ENCODE measurements at regions not wholly inside any gene's neighbourhood (a gene's known extent, or its start where the extent isn't known, plus 50 kb on each side); places are given as distances from the start of the nearest gene placed in this dataset.

DNA sequence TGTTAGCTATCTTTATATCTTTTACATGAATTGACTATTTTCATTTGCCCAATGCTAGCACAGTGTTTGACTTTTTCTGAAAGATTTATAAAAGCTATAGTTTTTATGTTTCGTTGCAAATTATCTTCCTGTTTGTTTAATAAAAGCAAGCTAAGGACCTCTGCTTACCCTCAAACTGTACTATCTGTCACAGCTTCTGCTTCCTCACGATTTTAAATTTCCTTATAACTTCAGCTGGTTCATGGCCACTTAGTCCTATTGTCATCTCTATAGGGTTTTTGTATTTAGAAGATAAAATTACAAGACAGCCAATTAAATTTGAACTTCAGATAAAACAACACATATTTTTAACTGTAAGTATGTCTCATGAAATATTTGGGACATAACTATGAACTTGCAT, 494.0 kb downstream of the PDGFC start:
- H3K27me3 ChIP-seq (ENCODE audit: control insufficient read depth in 3 of 3, insufficient read depth in 3 of 3, low read length in 3 of 3), result no peaks in the 10 kb centered on the region
- DNase-seq, result no peak
- H3K27ac ChIP-seq (ENCODE audit: low read depth in 1 of 3, low read length in 2 of 3), result no peak overlapping the region
- no peaks in the 10 kb centered on the region for H3K4me1 ChIP-seq (ENCODE audit: control insufficient read depth in 3 of 3, insufficient read depth in 2 of 3, low read depth in 1 of 3, low read length in 2 of 3)
- WGBS, 3 donors, result 44 to 62% (median 54%) methylated on average over 2 of the region's 2 CpGs
- no peaks in the 10 kb centered on the region for H3K9me3 ChIP-seq (ENCODE audit: control insufficient read depth in 2 of 2, insufficient read depth in 1 of 2, low read depth in 1 of 2, low read length in 1 of 2)
- FAIRE-seq, result no peak
- H3K4me3 ChIP-seq (ENCODE audit: low read depth in 1 of 3, low read length in 3 of 3), result no peak overlapping the region
- no peaks in the 10 kb centered on the region for H3K36me3 ChIP-seq (ENCODE audit: control insufficient read depth in 3 of 3, insufficient read depth in 2 of 3, low read depth in 1 of 3, low read length in 3 of 3)

DNA sequence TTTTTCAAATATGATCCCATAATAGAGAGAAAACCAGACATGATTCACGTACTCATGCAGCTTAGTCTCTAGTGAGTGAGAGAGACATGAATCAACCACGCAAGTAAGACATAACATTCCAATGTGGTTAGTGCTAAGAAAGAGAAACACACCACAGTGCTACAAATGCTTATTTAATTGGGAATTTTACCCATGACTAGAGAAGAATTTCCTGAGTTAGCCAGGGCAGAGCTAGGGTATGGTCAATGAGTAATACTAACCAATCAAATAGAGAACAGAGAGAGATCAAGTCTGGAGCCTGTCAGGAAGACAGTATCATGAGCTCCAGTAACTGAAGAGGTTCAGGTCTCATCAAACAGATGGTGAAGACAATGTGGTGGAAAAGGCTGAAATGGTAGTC, 495.2 kb downstream of the PDGFC start:
- FAIRE-seq (no peak), DNase-seq (no peak)
- Histone ChIP-seq H3K36me3 (ENCODE audit: control insufficient read depth in 3 of 3, insufficient read depth in 2 of 3, low read depth in 1 of 3, low read length in 3 of 3) (no peaks in the 10 kb centered on the region), H3K9me3 (ENCODE audit: control insufficient read depth in 2 of 2, insufficient read depth in 1 of 2, low read depth in 1 of 2, low read length in 1 of 2) (no peaks in the 10 kb centered on the region), H3K4me1 (ENCODE audit: control insufficient read depth in 3 of 3, insufficient read depth in 2 of 3, low read depth in 1 of 3, low read length in 2 of 3) (no peaks in the 10 kb centered on the region), H3K27ac (ENCODE audit: low read depth in 1 of 3, low read length in 2 of 3) (no peak overlapping the region), H3K4me3 (ENCODE audit: low read depth in 1 of 3, low read length in 3 of 3) (no peak overlapping the region), H3K27me3 (ENCODE audit: control insufficient read depth in 3 of 3, insufficient read depth in 3 of 3, low read length in 3 of 3) (no peaks in the 10 kb centered on the region)
- 81 to 87% (median 86%) methylated on average over 2 of the region's 2 CpGs for WGBS, 3 donors

- H3K9me3 ChIP-seq (ENCODE audit: control insufficient read depth in 2 of 2, insufficient read depth in 1 of 2, low read depth in 1 of 2, low read length in 1 of 2), result no peaks in the 10 kb centered on the region
- H3K36me3 ChIP-seq (ENCODE audit: control insufficient read depth in 3 of 3, insufficient read depth in 2 of 3, low read depth in 1 of 3, low read length in 3 of 3), result no peaks in the 10 kb centered on the region
- H3K27ac ChIP-seq (ENCODE audit: low read depth in 1 of 3, low read length in 2 of 3), result no peak overlapping the region
- H3K27me3 ChIP-seq (ENCODE audit: control insufficient read depth in 3 of 3, insufficient read depth in 3 of 3, low read length in 3 of 3), result no peaks in the 10 kb centered on the region
- DNase-seq (peak; percentile 17 to 28), FAIRE-seq (no peak)
- H3K4me3 ChIP-seq (ENCODE audit: low read depth in 1 of 3, low read length in 3 of 3), result no peak overlapping the region
- H3K4me1 ChIP-seq (ENCODE audit: control insufficient read depth in 3 of 3, insufficient read depth in 2 of 3, low read depth in 1 of 3, low read length in 2 of 3), result no peaks in the 10 kb centered on the region
These were observed 496.3 kb downstream of the PDGFC start for GRCh38 chr4:156475322-156475721.

- Histone ChIP-seq H3K9me3 (ENCODE audit: control insufficient read depth in 2 of 2, insufficient read depth in 1 of 2, low read depth in 1 of 2, low read length in 1 of 2) (no peaks in the 10 kb centered on the region), H3K36me3 (ENCODE audit: control insufficient read depth in 3 of 3, insufficient read depth in 2 of 3, low read depth in 1 of 3, low read length in 3 of 3) (no peaks in the 10 kb centered on the region), H3K4me3 (ENCODE audit: low read depth in 1 of 3, low read length in 3 of 3) (no peak overlapping the region), H3K27me3 (ENCODE audit: control insufficient read depth in 3 of 3, insufficient read depth in 3 of 3, low read length in 3 of 3) (no peaks in the 10 kb centered on the region), H3K4me1 (ENCODE audit: control insufficient read depth in 3 of 3, insufficient read depth in 2 of 3, low read depth in 1 of 3, low read length in 2 of 3) (no peaks in the 10 kb centered on the region), H3K27ac (ENCODE audit: low read depth in 1 of 3, low read length in 2 of 3) (no peak overlapping the region)
- no peak for FAIRE-seq
- 62 to 80% (median 69%) methylated on average over 3 of the region's 3 CpGs for WGBS, 3 donors
- no peak for DNase-seq
These were observed 498.4 kb downstream of the PDGFC start for GRCh38 chr4:156473151-156473550.

DNA sequence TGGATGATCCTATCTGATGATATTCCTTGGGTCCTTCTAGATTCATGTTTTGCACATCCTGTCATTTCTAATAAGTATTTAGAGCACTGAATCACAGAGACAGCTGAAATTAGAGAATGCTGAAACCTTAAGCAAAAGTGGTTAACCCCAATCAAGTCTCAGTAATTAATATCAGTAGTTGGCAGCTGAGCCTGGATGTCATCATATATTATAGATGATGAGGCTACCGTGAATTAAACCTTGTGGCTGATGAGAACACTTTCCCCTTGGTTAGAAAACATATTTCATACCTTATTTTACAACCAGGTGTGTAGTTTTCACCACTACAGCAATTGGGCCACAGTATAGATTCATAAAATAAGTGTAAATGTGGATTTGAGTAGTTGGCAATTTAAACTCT, 499.0 kb downstream of the PDGFC start:
- DNase-seq, result no peak
- Histone ChIP-seq H3K36me3 (ENCODE audit: control insufficient read depth in 3 of 3, insufficient read depth in 2 of 3, low read depth in 1 of 3, low read length in 3 of 3) (no peaks in the 10 kb centered on the region), H3K4me3 (ENCODE audit: low read depth in 1 of 3, low read length in 3 of 3) (no peak overlapping the region), H3K27ac (ENCODE audit: low read depth in 1 of 3, low read length in 2 of 3) (no peak overlapping the region), H3K4me1 (ENCODE audit: control insufficient read depth in 3 of 3, insufficient read depth in 2 of 3, low read depth in 1 of 3, low read length in 2 of 3) (no peaks in the 10 kb centered on the region), H3K9me3 (ENCODE audit: control insufficient read depth in 2 of 2, insufficient read depth in 1 of 2, low read depth in 1 of 2, low read length in 1 of 2) (no peaks in the 10 kb centered on the region), H3K27me3 (ENCODE audit: control insufficient read depth in 3 of 3, insufficient read depth in 3 of 3, low read length in 3 of 3) (no peaks in the 10 kb centered on the region)
- no peak for FAIRE-seq
- 48 to 64% (median 49%) methylated on average over 1 of the region's 1 CpG for WGBS, 3 donors

DNA sequence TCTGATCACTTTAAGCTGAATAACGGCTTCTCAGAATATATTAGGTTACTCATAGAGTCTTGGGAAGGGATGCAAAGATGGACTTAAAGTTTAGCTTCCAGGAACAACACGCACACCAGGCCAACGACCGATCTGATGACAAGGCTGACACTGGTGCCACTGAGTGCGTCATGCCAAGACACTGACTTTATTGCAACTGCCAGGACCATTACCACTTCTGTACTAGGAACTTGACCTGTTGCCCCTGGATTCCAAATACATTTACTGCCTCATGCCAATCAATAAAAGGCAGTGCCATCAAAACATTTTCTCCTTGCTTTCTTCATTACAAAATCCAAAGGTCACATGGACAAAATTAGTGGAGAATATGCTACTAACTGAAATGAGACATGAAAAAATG, 505.9 kb upstream of the CTSO start:
- Histone ChIP-seq H3K36me3 (ENCODE audit: control insufficient read depth in 3 of 3, insufficient read depth in 2 of 3, low read depth in 1 of 3, low read length in 3 of 3) (no peaks in the 10 kb centered on the region), H3K4me3 (ENCODE audit: low read depth in 1 of 3, low read length in 3 of 3) (no peak overlapping the region), H3K4me1 (ENCODE audit: control insufficient read depth in 3 of 3, insufficient read depth in 2 of 3, low read depth in 1 of 3, low read length in 2 of 3) (no peaks in the 10 kb centered on the region), H3K27me3 (ENCODE audit: control insufficient read depth in 3 of 3, insufficient read depth in 3 of 3, low read length in 3 of 3) (no peaks in the 10 kb centered on the region), H3K27ac (ENCODE audit: low read depth in 1 of 3, low read length in 2 of 3) (no peak overlapping the region), H3K9me3 (ENCODE audit: control insufficient read depth in 2 of 2, insufficient read depth in 1 of 2, low read depth in 1 of 2, low read length in 1 of 2) (no peaks in the 10 kb centered on the region)
- DNase-seq (no peak), FAIRE-seq (no peak)
- WGBS, 3 donors, result 73 to 83% (median 75%) methylated on average over 5 of the region's 5 CpGs

GRCh38 chr4:156456830-156457229, 503.2 kb upstream of the CTSO start:
- no peaks in the 10 kb centered on the region for H3K4me1 ChIP-seq (ENCODE audit: control insufficient read depth in 3 of 3, insufficient read depth in 2 of 3, low read depth in 1 of 3, low read length in 2 of 3)
- H3K36me3 ChIP-seq (ENCODE audit: control insufficient read depth in 3 of 3, insufficient read depth in 2 of 3, low read depth in 1 of 3, low read length in 3 of 3), result no peaks in the 10 kb centered on the region
- H3K27me3 ChIP-seq (ENCODE audit: control insufficient read depth in 3 of 3, insufficient read depth in 3 of 3, low read length in 3 of 3), result no peaks in the 10 kb centered on the region
- H3K9me3 ChIP-seq (ENCODE audit: control insufficient read depth in 2 of 2, insufficient read depth in 1 of 2, low read depth in 1 of 2, low read length in 1 of 2), result no peaks in the 10 kb centered on the region
- FAIRE-seq (no peak), DNase-seq (no peak)
- no peak overlapping the region for H3K4me3 ChIP-seq (ENCODE audit: low read depth in 1 of 3, low read length in 3 of 3)
- 55 to 86% (median 55%) methylated on average over 2 of the region's 2 CpGs for WGBS, 3 donors
- H3K27ac ChIP-seq (ENCODE audit: low read depth in 1 of 3, low read length in 2 of 3), result no peak overlapping the region

DNA sequence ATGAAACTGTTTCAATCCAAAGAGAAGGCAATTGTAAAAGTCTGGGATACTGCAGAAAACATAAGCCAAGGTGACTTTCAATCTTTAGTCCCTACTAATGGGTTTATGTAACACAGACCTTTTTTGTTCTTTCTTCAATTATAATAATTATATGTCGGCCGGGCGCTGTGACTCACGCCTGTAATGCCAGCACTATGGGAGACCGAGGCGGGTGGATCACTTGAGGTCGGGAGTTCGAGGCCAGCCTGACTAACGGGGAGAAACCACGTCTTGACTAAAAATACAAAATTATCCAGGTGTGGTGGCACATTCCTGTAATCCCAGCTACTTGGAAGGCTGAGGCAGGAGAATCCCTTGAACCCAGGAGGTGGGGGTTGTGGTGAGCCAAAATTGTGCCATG, 489.8 kb upstream of the CTSO start:
- WGBS, 3 donors, result 91 to 94% (median 93%) methylated on average over 10 of the region's 10 CpGs
- H3K36me3 ChIP-seq (ENCODE audit: control insufficient read depth in 3 of 3, insufficient read depth in 2 of 3, low read depth in 1 of 3, low read length in 3 of 3), result no peaks in the 10 kb centered on the region
- H3K27ac ChIP-seq (ENCODE audit: low read depth in 1 of 3, low read length in 2 of 3), result no peak overlapping the region
- H3K27me3 ChIP-seq (ENCODE audit: control insufficient read depth in 3 of 3, insufficient read depth in 3 of 3, low read length in 3 of 3), result no peaks in the 10 kb centered on the region
- no peaks in the 10 kb centered on the region for H3K9me3 ChIP-seq (ENCODE audit: control insufficient read depth in 2 of 2, insufficient read depth in 1 of 2, low read depth in 1 of 2, low read length in 1 of 2)
- no peaks in the 10 kb centered on the region for H3K4me1 ChIP-seq (ENCODE audit: control insufficient read depth in 3 of 3, insufficient read depth in 2 of 3, low read depth in 1 of 3, low read length in 2 of 3)
- no peak overlapping the region for H3K4me3 ChIP-seq (ENCODE audit: low read depth in 1 of 3, low read length in 3 of 3)
- FAIRE-seq (no peak), DNase-seq (no peak)

GRCh38 chr4:156442912-156443311, 489.2 kb upstream of the CTSO start:
- H3K4me3 ChIP-seq (ENCODE audit: low read depth in 1 of 3, low read length in 3 of 3), result no peak overlapping the region
- no peak overlapping the region for H3K27ac ChIP-seq (ENCODE audit: low read depth in 1 of 3, low read length in 2 of 3)
- H3K36me3 ChIP-seq (ENCODE audit: control insufficient read depth in 3 of 3, insufficient read depth in 2 of 3, low read depth in 1 of 3, low read length in 3 of 3), result no peaks in the 10 kb centered on the region
- FAIRE-seq (no peak), DNase-seq (no peak)
- no peaks in the 10 kb centered on the region for H3K9me3 ChIP-seq (ENCODE audit: control insufficient read depth in 2 of 2, insufficient read depth in 1 of 2, low read depth in 1 of 2, low read length in 1 of 2)
- no peaks in the 10 kb centered on the region for H3K4me1 ChIP-seq (ENCODE audit: control insufficient read depth in 3 of 3, insufficient read depth in 2 of 3, low read depth in 1 of 3, low read length in 2 of 3)
- H3K27me3 ChIP-seq (ENCODE audit: control insufficient read depth in 3 of 3, insufficient read depth in 3 of 3, low read length in 3 of 3), result no peaks in the 10 kb centered on the region

All from small intestine (tissue), 7 donors.